Sigmoid colon (tissue), 4 donors: ENCODE measurements at regions not wholly inside any gene's neighbourhood (a gene's known extent, or its start where the extent isn't known, plus 50 kb on each side); places are given as distances from the start of the nearest gene placed in this dataset.

ENCODE experiments used
- CTCF ChIP-seq, 4 experiments: fragments of 450-650 bp in 3 of 4; fragments of 200-600 bp in 1 of 4; IDR thresholded peaks; one replicate each; pipeline ENCODE4 v1.5.1; 2016 to 2019; ENCODE audit warnings: antibody characterized with exemption in 4 of 4, mild to moderate bottlenecking in 3 of 4, moderate library complexity in 2 of 4
- EP300 ChIP-seq, 4 donors: sonication (generic); formaldehyde crosslinking; IDR thresholded peaks; one replicate each; pipeline ENCODE4 v1.6.1; 2017; ENCODE audit warnings: antibody characterized with exemption in 4 of 4

GRCh38 chr5:98042961-98043360 lies 730.5 kb upstream of the RGMB start:
- TF ChIP-seq EP300 (IDR thresholded peaks at IDR 0.05) (no peak), CTCF (IDR thresholded peaks at IDR 0.05) (no peak)
